ENCODE measurements at regions not wholly inside any gene's neighbourhood (a gene's known extent, or its start where the extent isn't known, plus 50 kb on each side); places are given as distances from the start of the nearest gene placed in this dataset.

- ChIA-PET POLR2A (no interaction called here), CTCF (no interaction called here)
- no peak overlapping the region for H3K27ac Mint-ChIP-seq
- Histone ChIP-seq H3K4me1 (ENCODE audit: control insufficient read depth in 2 of 2, insufficient read depth in 2 of 2, low read length in 2 of 2) (no peaks in the 10 kb centered on the region), H3K4me3 (ENCODE audit: control extremely low read depth in 1 of 5, extremely low read depth in 1 of 5, insufficient read depth in 1 of 5, low read depth in 2 of 5, low read length in 4 of 5) (no peak overlapping the region), H3K36me3 (replicated peaks in 1 of 2; ENCODE audit: control extremely low read depth in 1 of 2, control insufficient read depth in 1 of 2, extremely low read depth in 1 of 2, insufficient read depth in 2 of 2, low read length in 1 of 2) (no peaks in the 10 kb centered on the region), H3K9me3 (ENCODE audit: control extremely low read depth in 1 of 3, control insufficient read depth in 2 of 3, insufficient read depth in 1 of 3, low read length in 2 of 3) (no peaks in the 10 kb centered on the region), H3K79me2 (ENCODE audit: control insufficient read depth, insufficient read depth, low read length) (no peaks in the 10 kb centered on the region), H2AFZ (ENCODE audit: insufficient read depth, low read depth, low read length, poor library complexity, severe bottlenecking) (no peak overlapping the region), H3K27ac (ENCODE audit: low read length in 2 of 2) (no peak overlapping the region), H4K20me1 (ENCODE audit: control insufficient read depth, insufficient read depth, low read length, poor library complexity, severe bottlenecking) (no peaks in the 10 kb centered on the region), H3K27me3 (replicated peaks in 1 of 4; ENCODE audit: control extremely low read depth in 1 of 4, control insufficient read depth in 3 of 4, insufficient read depth in 4 of 4, low read length in 3 of 4) (no peaks in the 10 kb centered on the region), H3K9ac (ENCODE audit: low read length) (no peak overlapping the region), H3K4me2 (replicated peaks; ENCODE audit: low read depth, low read length, poor library complexity, severe bottlenecking) (no peak overlapping the region)
- no peaks in the 10 kb centered on the region for H3K9me3 Mint-ChIP-seq (ENCODE audit: insufficient read depth)
- TF ChIP-seq, protein P1, sequence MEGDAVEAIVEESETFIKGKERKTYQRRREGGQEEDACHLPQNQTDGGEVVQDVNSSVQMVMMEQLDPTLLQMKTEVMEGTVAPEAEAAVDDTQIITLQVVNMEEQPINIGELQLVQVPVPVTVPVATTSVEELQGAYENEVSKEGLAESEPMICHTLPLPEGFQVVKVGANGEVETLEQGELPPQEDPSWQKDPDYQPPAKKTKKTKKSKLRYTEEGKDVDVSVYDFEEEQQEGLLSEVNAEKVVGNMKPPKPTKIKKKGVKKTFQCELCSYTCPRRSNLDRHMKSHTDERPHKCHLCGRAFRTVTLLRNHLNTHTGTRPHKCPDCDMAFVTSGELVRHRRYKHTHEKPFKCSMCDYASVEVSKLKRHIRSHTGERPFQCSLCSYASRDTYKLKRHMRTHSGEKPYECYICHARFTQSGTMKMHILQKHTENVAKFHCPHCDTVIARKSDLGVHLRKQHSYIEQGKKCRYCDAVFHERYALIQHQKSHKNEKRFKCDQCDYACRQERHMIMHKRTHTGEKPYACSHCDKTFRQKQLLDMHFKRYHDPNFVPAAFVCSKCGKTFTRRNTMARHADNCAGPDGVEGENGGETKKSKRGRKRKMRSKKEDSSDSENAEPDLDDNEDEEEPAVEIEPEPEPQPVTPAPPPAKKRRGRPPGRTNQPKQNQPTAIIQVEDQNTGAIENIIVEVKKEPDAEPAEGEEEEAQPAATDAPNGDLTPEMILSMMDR (IDR thresholded peaks at IDR 0.05), result no peak
- no peak for TF ChIP-seq EZH2 (IDR thresholded peaks at IDR 0.05; ENCODE audit: borderline replicate concordance, insufficient read depth, low read depth, low read length, poor library complexity, severe bottlenecking)
- no peak for ATAC-seq (ENCODE audit: low read depth)
- H3K4me1 Mint-ChIP-seq, result no peaks in the 10 kb centered on the region
- no peak for DNase-seq
- intact Hi-C loops (cut with micrococcal nuclease), result no loop called here
- WGBS (ENCODE audit: insufficient coverage), result no CpG with 5 or more reads among the region's 2 CpGs
- peaks cover 22% of the 10 kb centered on the region for H3K27me3 Mint-ChIP-seq
- no peak overlapping the region for H3K4me3 Mint-ChIP-seq
These were observed 353.8 kb upstream of the SPRED2 start for GRCh38 chr2:65786007-65786717.

DNA sequence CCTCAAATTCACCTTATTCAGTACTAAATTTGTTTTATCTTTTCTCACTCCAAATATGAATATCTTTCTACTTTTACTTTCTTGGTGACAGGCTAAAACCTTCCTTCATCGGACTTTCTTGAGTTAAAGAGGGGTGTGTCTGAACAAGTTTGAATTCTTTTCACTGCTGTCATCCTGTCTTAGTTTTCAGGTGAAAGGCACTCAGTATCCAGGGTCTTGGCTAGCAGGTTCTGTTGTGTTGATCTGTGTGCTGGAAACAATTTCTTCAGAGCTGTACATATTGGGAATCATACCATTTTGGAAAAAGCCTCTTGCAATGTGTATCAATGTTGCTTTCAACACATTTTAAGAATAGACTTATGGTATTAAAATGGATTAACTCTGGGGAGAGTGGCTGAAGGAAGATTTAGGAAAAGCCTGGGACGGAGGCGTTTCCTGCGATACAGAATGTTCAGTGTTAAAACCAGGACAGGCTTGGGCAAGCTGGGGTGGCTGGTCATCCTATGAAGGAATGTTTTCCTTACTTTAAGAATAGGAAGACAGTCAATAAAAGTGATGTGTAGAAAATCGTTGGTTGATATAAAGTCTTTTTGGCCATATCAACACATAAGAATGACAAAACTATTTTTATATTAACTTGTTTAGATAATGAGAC is 350.7 kb upstream of the SPRED2 start:
- no peaks in the 10 kb centered on the region for H3K4me1 ChIP-seq (ENCODE audit: control insufficient read depth in 2 of 2, insufficient read depth in 2 of 2, low read length in 2 of 2)
- H3K79me2 ChIP-seq (ENCODE audit: control insufficient read depth, insufficient read depth, low read length), result no peaks in the 10 kb centered on the region
- Mint-ChIP-seq H3K4me1 (no peaks in the 10 kb centered on the region), H3K27me3 (peaks cover 24% of the 10 kb centered on the region), H3K4me3 (no peak overlapping the region), H3K9me3 (ENCODE audit: insufficient read depth) (no peaks in the 10 kb centered on the region), H3K27ac (no peak overlapping the region)
- H3K9ac ChIP-seq (ENCODE audit: low read length), result no peak overlapping the region
- no peaks in the 10 kb centered on the region for H3K36me3 ChIP-seq (replicated peaks in 1 of 2; ENCODE audit: control extremely low read depth in 1 of 2, control insufficient read depth in 1 of 2, extremely low read depth in 1 of 2, insufficient read depth in 2 of 2, low read length in 1 of 2)
- POLR2A ChIA-PET, result no interaction called here
- no peaks in the 10 kb centered on the region for H4K20me1 ChIP-seq (ENCODE audit: control insufficient read depth, insufficient read depth, low read length, poor library complexity, severe bottlenecking)
- H2AFZ ChIP-seq (ENCODE audit: insufficient read depth, low read depth, low read length, poor library complexity, severe bottlenecking), result no peak overlapping the region
- DNase-seq (no peak), ATAC-seq (ENCODE audit: low read depth) (no peak)
- CTCF ChIA-PET, result no interaction called here
- H3K9me3 ChIP-seq (ENCODE audit: control extremely low read depth in 1 of 3, control insufficient read depth in 2 of 3, insufficient read depth in 1 of 3, low read length in 2 of 3), result no peaks in the 10 kb centered on the region
- TF ChIP-seq, protein P1 (IDR thresholded peaks at IDR 0.05), result no peak
- no peak for TF ChIP-seq EZH2 (IDR thresholded peaks at IDR 0.05; ENCODE audit: borderline replicate concordance, insufficient read depth, low read depth, low read length, poor library complexity, severe bottlenecking)
- intact Hi-C loops (cut with micrococcal nuclease), result no loop called here
- H3K27me3 ChIP-seq (replicated peaks in 1 of 4; ENCODE audit: control extremely low read depth in 1 of 4, control insufficient read depth in 3 of 4, insufficient read depth in 4 of 4, low read length in 3 of 4), result no peaks in the 10 kb centered on the region
- H3K27ac ChIP-seq (ENCODE audit: low read length in 2 of 2), result no peak overlapping the region
- H3K4me2 ChIP-seq (replicated peaks; ENCODE audit: low read depth, low read length, poor library complexity, severe bottlenecking), result no peak overlapping the region
- no peak overlapping the region for H3K4me3 ChIP-seq (ENCODE audit: control extremely low read depth in 1 of 5, extremely low read depth in 1 of 5, insufficient read depth in 1 of 5, low read depth in 2 of 5, low read length in 4 of 5)
- 81% methylated on average over 3 of the region's 5 CpGs for WGBS (ENCODE audit: insufficient coverage)

Data from B cell (primary cell).